ENCODE measurements at regions not wholly inside any gene's neighbourhood (a gene's known extent, or its start where the extent isn't known, plus 50 kb on each side); places are given as distances from the start of the nearest gene placed in this dataset.

DNA sequence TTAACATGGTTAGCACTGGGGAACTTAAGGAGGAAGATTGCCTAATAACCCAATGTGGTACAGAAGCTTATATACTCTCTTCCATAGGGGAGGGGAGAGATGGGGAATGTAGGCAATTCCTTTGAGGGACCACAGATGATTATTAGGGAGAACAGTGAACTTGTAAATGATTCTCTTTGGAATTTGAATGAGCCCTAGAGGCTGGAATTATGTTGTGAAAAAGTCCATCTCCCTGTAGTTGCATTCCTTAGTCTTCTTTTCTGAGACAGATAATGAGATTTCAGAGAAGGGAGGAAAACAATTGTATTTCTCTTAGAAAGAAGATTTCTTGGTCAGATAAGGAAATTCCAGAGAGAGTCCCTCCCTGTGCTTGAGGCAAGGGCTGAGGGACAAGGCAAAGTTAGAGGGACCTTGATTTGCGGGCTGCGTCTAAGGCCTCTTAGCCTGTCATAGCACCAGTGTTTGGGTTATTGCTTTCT lies 89.0 kb upstream of the HMCN1 start:
- DNase-seq: no peak

DNA sequence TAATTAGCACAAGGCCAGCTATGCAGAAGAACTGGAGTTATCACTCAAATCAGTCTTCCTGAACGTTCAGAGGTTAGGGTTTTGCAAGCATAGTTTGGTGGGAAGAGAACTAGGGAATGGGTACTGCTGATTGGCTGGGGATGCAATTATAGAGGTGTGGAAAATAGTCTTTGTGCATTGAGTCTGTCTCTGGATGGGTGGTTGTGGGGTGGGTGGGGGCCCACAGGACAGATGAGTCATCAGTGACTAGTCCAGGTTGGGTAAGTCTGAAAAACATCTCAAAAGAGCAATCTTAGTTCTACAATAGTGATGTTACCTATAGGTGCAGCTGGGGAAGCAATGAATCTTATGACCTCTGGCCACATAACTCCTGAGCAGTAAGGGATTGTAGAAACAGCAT lies 89.7 kb upstream of the HMCN1 start:
- DNase-seq: no peak

DNA sequence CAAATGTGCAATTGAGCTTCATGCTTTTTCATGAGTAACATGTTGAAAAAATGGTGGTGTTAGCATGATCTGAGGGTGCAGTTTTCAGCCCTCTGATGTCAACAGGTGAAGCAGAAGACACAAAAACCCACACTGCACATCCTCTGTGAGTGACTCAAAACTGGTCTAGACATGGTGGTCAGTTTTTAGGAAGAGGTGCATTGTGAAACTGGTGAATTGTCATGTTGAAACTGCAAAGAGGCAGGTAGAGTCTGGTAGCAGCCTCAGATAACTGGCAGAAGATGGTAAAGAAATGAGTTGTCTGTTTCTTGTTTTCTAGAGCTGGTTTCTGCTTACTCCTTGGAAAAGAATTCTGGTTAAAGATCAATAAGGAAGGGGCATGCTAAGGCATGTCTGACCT lies 97.3 kb upstream of the HMCN1 start:
- DNase-seq: no peak

DNA sequence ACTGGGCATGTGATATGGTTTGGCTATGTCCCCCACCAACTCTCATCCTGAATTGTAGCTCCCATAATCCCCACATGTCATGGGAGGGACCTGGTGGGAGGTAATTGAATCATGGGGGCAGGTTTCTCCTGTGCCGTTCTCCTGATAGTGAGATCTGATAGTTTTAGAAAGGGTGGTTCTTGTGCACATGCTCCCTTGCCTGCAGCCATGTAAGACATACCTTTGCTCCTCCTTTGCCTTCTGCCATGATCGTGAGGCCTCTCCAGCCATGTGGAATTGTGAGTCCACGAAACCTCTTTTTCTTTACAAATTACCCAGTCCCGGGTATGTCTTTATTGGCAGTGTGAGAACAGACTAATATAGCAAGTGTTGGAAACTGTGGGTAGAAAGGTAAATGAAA lies 99.5 kb upstream of the HMCN1 start:
- DNase-seq: no peak

DNA sequence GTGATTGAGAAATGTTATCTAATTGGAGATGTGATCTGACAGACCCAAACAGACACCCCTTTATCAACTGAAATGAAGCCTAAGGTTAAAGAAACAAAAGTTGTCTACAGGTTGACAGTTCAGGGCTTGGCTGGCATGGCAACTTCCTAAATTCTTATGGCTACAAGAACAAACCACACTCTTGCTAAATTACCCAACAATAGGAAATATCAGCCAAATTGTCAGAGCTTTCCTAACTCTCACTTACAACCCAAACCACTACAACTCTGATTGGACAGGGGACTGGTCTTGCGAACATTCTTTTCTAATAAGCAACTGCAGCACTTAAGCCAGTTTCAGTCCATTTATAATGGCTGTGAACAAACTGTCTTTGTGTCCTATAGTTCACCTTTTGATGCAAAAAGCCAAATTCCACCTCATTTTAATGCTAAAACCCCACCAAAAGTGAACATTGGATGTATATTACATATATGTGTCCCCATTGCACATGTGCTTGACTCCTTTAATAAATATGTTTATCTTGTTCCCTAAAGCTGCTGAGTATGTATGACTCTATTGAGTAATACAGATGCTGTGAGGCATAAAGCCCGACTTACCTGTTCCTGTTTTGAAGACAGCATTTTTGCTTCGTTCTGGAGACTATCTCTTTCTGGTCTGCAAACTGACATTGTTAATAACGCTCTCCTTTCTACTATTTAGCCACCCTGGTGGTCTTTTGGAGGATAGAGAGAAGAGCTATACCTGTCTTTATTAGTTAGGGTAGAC lies 101.3 kb upstream of the HMCN1 start:
- no peak for DNase-seq

DNA sequence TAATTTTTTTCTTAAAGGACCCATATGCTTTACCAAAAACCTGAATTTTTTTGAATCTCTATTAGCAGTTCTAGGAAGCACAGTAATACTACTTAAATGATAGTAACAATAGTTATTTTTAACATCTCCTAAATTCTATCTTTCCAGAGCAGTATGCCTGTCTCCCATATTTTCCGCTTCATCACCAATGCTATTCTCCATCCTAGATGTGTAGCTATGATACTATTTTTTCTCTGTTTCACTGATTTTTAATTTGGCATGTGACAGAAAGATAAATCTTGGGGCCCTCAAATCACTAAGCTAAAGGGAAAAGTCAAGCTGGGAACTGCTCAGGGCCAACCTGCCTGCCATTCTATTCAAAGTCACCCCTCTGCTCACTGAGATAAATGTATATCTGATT lies 102.3 kb upstream of the HMCN1 start:
- no peak for DNase-seq

DNA sequence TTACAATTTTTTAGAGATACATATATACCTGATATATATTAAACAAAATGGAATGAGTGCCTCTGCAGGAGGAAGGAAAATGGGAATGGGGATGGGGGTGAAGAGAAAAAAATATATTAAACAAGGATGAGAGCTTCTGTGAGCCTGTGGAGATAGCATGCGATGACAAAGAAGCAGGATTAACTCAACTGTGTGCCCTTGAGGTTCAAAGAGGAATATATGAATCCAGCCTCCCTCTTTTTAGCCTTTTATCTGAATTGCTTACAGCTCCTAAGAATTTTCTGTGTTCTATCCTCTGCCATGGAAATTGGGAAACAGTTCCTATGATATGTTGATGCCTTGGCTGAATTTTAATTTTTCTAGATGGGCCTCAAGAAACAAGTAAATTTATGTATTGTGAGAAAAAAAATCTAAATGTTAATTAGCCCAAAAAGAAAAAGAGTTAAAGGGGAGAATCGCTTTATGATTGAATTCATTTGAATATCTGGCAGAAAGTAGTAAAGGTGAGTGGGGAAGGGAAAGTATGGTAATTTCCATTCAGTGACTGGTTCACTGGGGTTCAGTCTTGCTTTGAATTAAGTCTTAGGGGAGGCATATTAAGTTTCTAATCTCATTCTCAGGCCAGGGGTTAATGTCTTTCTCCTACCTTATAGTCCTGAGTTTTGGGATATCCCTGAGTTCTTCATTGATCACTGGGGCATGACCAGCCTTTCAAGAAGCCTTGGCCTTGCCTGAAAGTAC lies 106.3 kb upstream of the HMCN1 start:
- no peak for DNase-seq

DNA sequence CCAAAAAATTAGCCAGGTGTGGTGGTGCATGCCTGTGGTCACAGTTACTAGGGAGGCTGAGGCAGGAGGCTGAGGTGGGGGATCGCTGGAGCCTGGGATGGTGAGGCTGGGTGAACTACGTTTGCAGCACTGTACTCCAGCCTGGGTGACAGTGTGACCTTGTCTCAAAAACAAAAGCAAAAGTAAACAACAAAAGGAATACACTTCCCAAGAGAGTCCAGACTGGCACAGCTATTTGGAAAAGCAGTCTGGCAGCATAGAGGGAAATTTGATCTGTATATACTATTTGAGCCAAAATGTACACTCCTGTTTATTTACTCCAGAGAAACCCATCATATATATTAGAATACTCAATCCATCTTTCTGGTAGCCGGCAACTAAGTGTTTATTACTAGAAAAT lies 107.0 kb upstream of the HMCN1 start:
- no peak for DNase-seq

DNA sequence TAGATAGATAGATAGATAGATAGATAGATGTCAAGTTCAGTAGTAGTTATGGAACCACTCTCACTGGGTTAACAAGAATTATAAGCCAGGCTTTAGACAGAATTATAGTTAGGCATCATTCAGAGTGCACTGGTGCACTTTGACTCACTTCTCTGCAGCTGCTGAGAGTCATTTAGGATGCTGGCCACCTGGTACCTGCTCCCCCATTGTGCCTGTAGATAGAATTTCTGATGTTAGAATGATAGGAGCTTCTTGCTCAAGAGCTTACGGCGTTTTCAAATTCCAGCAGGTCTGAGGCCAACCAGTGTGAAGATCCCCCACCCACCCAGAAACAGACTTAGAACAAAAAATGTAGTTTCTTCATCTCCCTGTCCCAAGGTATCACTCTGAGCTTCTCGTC lies 107.8 kb upstream of the HMCN1 start:
- no peak for DNase-seq

DNA sequence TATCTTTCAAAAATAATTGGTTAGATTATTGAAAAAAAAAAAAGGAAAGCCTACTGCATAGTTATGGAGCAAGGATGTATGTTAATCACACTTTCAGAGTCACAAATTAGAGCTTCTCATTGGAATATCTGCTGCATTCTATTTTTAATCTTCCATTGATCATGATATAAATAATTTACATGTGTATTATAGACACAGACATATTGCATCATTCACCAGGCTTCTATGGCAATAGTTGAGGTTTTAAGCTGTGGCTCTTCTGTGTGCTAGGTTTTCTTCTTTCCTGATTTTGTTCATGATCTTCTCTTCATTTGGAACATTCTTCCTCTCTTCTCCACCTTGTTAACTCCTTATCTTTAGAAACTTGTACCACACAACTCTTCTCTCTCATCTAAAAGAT lies 123.2 kb upstream of the HMCN1 start:
- no peak for DNase-seq

DNA sequence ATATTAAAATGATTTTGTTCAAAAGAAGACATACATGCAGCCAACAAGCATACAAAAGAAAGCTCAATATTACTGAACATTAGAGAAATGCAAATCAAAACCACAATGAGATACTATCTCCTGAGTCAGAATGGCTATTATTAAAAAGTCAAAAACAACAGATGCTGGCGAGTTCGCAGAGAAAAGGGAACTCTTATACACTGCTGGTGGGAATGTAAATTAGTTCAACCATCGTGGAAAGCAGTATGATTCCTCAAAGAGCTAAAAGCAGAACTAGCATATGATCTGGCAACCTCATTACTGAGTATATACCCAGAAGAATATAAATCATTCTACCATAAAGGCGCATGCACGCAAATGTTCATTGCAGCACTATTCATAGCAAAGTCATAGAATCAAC lies 126.0 kb upstream of the HMCN1 start:
- DNase-seq: no peak

DNA sequence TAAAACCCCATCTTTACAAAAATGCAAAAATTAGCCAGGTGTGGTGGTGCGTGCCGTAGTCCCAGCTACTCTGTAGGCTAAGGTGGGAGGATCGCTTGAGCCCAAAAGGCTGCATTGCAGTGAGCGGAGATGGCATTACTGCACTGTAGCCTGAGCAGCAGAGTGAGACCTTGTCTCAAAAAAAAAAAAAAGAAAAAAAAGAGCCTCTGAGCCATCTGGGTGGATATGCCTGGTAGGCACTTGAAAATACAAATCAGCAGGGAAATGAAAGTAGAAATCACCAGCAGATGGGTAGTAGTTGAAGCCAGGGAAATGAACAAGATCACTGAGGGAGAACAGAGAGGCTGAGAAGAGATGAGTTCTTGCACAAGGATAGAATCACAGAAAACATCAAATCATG lies 131.0 kb upstream of the HMCN1 start:
- DNase-seq: no peak

DNA sequence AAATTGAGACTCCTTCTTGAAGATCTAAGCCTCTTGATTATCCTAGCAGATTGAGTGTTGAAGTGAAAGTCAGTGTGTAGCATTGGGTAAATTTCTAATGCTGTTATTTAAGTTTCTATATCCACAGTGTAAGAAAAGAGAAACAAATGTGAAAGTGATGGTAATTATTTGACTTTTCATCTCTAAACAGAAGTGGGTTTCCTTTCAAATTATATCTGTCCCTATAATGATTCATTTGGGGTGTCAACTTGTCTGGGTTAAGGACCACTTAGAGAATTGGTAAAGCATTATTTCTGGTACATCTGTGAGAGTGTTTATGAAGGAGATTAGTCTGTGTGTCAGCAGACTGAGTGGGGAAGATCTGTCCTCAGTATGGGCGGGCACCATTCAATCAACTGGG lies 133.0 kb upstream of the HMCN1 start:
- no peak for DNase-seq

DNA sequence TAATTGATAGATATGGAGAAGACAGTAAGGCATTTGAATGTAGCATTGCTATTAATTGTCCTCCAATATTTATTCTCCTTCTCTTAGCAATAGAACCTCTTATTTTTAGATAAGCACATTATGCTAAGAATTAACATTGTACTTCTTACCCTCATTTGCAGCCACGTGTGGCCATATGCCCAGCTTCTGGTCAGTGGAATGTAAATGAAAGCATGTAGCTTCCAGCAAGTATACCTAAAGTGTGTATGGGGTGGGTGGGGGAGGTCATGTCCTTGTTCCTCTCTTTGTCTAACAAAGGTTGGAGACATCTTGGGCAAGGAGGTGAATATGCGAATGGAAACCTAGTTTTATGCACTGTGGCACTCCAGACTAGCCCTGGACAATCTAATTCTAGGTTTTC lies 133.6 kb upstream of the HMCN1 start:
- DNase-seq: no peak

DNA sequence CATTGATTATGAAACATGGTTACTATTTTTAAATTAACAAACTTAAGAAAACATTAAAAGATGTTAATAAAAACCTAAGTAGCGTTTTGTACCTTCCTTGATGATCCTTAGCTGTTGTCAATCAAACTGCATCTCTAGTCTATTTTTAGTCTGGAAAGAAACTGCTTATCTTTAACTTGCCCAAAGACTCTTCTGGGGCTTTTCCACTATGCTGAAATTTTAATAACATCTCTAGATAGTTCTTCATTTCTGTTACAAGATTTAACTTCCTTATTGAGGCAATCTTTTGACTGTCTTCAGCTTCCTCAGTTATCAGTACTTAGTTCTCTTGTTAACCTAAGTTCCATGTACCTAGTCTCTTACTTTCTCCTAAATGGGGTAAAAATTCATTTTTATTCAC lies 135.9 kb upstream of the HMCN1 start:
- no peak for DNase-seq

DNA sequence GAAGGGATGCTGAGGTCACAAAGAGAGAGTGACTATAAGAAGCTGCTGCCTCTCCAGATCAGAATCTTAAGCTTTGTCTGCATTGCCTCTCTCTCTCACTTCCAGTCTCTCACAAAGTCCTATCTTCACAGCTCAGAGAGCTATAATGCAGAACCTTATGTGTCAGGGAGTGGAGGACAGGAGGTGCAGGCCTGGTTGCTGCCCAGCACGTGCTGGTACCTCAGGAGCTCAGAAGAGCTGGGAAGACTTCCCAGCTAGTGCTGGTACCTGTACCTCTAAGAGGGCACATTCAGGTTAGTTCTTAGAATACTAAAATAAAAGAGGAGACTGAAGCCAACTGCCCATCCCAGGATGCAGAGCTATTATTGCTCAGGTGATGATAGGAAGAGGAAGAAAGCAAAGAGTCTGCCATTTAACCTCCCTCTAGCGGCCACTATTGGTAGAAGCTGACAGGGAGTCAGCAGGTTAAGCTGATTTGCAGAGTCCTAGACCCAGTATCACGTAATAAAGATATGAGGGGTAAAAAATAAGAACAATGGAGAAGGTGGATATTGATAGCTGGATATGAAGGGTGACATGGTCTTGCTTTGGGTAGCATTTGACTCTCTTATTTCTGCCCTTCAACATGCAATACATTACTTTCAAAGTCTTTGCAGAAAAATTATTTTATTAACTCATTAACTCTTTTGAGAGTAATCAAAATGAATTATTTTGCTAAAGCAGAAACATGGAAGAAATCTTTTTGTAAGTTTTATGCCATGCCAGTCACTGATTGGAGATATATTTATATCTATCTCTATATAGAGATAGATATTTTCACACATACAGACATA lies 138.1 kb upstream of the HMCN1 start:
- DNase-seq: peak in 4 of 6 experiments; percentile 2 to 49 (median 27)

DNA sequence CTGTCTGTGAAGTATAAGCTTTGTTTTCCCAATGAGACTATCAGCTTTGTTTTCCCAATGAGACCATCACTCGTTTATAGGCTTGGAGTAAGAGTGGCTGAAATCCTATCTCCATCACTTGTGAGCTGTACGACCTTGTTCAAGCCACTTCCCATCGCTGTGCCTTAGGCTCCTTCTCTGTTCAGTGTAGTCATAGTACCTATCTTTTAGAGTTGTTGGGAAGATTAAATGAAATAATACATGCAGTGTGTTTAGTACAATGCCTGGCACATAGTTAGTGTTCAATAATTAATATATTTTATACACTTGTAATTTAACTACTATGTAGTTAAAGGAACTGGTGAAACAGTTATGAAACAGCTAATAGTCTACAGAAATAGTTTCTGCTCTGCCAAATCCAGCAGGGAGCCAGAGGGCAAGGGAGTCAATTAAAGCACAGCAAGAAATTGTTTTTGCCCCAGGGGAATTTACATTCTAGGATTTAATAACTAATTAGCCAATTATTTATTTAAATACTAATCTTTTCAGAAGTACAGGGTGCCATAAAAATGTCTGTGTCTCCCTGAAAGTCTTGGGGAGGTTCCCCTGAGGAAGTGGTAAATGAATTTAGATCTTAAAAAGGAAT lies 139.3 kb upstream of the HMCN1 start:
- DNase-seq: no peak

DNA sequence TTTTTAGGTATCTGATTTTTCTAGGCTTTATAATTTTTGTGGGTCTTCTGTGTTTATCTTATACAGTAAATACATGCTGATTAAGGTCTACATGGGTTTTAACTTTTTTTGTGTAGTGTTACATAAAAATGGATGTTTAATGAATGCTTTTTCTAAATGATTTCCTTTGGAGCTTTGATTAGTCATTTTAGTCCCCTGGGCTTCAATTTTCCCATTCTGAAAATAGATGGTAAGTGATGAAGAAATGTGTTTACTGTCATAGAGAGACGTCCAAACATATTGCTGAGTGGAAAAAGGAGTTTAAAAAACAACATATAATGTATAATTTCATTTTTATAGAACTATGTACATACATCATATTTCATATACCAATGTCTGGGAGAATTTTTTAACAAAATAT lies 140.9 kb upstream of the HMCN1 start:
- no peak for DNase-seq

DNA sequence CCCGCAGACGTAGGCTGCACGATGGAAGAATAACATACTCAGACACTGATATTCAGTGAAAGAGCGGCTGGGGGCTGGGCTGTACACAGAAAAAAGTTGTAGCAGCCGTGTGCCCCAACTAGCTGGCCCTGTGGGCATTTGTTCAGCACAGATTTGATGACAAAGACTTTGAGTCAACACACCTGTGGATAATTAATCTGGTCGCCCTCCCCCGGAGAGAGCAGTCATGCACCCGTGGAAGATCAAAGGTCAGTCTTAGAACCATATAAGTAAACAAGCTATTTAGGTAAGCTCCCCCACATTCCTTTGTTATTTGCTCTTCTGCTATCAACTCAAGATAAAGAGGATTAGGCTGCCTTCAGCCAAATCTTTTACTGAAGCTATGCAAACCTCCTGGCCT lies 148.4 kb upstream of the HMCN1 start:
- DNase-seq: no peak

DNA sequence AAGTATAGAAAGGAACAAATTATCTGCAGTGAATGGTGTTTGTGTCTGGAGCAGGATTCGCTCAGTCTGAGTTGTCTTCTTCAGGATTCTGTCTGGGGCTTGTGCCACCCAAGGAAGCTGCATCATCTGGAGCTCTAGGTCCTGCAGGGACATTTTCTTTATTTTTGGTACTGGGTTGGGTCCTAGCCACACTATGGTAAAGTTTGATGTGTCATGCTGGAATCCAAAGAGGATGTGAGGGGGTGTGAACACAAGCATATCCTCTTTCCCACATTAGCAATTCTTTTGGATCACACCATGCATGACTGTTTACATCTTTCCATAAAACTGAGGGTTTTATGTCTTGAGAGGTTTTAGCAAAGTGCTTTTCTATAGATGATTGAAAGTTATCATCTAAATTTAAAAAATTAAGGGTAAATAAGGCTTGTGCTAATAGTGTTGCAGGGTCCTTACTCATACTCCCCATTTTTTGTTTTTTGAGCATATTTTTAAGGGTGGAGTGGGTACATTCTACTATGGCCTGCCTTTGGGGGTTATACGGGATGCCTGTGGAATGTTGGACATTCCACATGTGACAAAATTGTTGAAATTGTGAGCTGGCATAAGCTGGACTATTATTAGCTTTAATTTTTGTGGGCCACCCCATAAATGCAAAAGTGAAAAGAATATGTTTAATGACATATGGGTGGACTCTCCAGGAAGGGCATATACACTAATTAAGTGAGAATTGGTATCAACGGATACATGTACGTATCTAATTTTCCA lies 152.0 kb upstream of the HMCN1 start:
- DNase-seq: no peak

DNA sequence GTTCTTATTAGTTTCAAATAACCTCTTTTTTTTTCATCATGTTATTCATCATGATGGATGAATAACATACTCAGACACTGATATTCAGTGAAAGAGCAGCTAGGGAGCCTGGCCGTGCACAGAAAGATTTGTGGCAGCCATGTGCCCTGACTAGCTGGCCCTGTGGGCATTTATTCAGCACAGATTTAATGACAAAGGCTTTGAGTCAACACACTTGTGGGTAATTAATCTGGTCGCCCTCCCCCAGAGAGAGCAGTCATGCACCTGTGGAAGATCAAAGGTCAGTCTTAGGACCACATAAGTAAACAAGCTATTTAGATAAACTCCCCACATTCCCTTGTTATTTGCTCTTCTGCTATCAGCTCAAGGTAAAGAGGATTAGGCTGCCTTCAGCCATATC lies 153.2 kb upstream of the HMCN1 start:
- DNase-seq: no peak

DNA sequence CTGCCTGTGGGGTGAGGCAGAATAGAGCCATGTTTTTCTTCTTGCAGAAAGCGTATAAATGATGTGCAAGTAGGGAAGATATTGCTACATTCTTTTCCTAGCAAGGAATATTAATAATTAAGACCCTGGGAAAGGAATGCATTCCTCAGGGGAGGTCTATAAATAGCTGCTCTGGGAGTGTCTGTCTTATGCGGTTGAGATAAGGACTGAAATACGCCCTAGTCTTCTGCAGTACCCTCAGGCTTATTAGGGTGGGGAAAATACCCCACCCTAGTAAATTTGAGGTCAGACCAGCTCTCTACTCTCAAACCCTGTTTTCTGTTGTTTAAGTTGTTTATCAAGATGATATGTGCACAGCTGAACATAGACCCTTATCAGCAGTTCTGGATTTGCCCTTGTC lies 155.9 kb upstream of the HMCN1 start:
- DNase-seq: no peak

Data from stimulated activated naive CD4-positive, alpha-beta T cell (primary cell).